Suprapubic skin (tissue), 3 donors: ENCODE measurements at regions not wholly inside any gene's neighbourhood (a gene's known extent, or its start where the extent isn't known, plus 50 kb on each side); places are given as distances from the start of the nearest gene placed in this dataset.

Experiments used
- POLR2A ChIP-seq, 2 donors: fragments of 450-650 bp; IDR thresholded peaks; one replicate each; pipeline ENCODE4 v1.6.1; 2017; ENCODE audit warnings: antibody characterized with exemption in 2 of 2, mild to moderate bottlenecking in 2 of 2, moderate library complexity in 2 of 2
- TF ChIP-seq, protein P1 (sequence below), 2 donors: fragments of 200-600 bp in 1 of 2; fragments of 450-650 bp in 1 of 2; sonication (generic) in 1 of 2; IDR thresholded peaks; one replicate each; pipeline ENCODE4 v1.5.1; 2016 to 2019; ENCODE audit warnings: antibody characterized with exemption in 2 of 2, mild to moderate bottlenecking in 1 of 2, moderate library complexity in 1 of 2

DNA sequence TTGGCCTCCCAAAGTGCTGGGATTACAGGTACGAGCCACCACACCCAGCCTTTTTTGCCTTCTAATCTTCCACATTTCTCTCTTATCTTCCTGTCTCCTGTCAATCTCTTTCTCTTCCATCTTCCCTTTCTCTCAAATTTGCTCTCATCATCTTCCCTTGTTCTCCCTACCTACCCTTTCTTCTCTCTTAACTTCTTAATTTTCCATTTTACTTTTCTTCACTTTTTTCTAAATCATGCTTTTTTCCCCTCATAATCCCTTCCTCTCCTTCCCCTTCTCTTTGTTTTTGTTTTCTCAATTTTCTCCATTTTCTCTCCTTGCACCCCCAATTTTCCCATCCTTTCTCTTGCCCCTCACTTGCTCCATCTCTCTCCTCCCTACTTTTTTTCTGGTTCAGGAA, 545.7 kb downstream of the OMA1 start:
- TF ChIP-seq, protein P1, sequence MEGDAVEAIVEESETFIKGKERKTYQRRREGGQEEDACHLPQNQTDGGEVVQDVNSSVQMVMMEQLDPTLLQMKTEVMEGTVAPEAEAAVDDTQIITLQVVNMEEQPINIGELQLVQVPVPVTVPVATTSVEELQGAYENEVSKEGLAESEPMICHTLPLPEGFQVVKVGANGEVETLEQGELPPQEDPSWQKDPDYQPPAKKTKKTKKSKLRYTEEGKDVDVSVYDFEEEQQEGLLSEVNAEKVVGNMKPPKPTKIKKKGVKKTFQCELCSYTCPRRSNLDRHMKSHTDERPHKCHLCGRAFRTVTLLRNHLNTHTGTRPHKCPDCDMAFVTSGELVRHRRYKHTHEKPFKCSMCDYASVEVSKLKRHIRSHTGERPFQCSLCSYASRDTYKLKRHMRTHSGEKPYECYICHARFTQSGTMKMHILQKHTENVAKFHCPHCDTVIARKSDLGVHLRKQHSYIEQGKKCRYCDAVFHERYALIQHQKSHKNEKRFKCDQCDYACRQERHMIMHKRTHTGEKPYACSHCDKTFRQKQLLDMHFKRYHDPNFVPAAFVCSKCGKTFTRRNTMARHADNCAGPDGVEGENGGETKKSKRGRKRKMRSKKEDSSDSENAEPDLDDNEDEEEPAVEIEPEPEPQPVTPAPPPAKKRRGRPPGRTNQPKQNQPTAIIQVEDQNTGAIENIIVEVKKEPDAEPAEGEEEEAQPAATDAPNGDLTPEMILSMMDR (IDR thresholded peaks at IDR 0.05), result no peak
- no peak for TF ChIP-seq POLR2A (IDR thresholded peaks at IDR 0.05)
